ENCODE measurements at regions not wholly inside any gene's neighbourhood (a gene's known extent, or its start where the extent isn't known, plus 50 kb on each side); places are given as distances from the start of the nearest gene placed in this dataset.

DNA sequence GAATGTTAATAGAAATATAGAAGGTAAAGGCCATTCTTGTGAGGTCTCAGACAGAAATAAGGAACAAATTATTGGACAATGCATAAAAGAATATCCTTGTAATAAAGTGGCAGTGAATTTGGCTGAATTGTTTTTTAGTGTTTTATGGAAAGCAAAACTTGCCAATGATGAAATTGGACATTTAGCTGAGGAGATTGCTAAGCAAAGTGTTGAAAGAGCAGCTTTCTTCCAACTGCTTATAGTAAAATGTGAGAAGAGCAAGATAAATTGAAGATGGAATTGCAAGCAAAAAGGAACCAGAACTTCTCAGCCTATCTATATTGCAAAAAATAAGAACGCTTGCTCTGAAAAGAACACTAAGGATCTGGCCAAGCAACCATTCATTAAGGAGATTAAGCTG lies 245.7 kb downstream of the MREG start:
- TF ChIP-seq, protein P1, sequence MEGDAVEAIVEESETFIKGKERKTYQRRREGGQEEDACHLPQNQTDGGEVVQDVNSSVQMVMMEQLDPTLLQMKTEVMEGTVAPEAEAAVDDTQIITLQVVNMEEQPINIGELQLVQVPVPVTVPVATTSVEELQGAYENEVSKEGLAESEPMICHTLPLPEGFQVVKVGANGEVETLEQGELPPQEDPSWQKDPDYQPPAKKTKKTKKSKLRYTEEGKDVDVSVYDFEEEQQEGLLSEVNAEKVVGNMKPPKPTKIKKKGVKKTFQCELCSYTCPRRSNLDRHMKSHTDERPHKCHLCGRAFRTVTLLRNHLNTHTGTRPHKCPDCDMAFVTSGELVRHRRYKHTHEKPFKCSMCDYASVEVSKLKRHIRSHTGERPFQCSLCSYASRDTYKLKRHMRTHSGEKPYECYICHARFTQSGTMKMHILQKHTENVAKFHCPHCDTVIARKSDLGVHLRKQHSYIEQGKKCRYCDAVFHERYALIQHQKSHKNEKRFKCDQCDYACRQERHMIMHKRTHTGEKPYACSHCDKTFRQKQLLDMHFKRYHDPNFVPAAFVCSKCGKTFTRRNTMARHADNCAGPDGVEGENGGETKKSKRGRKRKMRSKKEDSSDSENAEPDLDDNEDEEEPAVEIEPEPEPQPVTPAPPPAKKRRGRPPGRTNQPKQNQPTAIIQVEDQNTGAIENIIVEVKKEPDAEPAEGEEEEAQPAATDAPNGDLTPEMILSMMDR (IDR thresholded peaks at IDR 0.05 in 2 of 3, conservative IDR thresholded peaks at IDR 0.05 in 1 of 3; ENCODE audit: control insufficient read depth in 2 of 3, extremely low read depth in 1 of 3, insufficient read depth in 1 of 3, low read depth in 3 of 3, low read length in 3 of 3), result no peak
- TF ChIP-seq, protein P2, sequence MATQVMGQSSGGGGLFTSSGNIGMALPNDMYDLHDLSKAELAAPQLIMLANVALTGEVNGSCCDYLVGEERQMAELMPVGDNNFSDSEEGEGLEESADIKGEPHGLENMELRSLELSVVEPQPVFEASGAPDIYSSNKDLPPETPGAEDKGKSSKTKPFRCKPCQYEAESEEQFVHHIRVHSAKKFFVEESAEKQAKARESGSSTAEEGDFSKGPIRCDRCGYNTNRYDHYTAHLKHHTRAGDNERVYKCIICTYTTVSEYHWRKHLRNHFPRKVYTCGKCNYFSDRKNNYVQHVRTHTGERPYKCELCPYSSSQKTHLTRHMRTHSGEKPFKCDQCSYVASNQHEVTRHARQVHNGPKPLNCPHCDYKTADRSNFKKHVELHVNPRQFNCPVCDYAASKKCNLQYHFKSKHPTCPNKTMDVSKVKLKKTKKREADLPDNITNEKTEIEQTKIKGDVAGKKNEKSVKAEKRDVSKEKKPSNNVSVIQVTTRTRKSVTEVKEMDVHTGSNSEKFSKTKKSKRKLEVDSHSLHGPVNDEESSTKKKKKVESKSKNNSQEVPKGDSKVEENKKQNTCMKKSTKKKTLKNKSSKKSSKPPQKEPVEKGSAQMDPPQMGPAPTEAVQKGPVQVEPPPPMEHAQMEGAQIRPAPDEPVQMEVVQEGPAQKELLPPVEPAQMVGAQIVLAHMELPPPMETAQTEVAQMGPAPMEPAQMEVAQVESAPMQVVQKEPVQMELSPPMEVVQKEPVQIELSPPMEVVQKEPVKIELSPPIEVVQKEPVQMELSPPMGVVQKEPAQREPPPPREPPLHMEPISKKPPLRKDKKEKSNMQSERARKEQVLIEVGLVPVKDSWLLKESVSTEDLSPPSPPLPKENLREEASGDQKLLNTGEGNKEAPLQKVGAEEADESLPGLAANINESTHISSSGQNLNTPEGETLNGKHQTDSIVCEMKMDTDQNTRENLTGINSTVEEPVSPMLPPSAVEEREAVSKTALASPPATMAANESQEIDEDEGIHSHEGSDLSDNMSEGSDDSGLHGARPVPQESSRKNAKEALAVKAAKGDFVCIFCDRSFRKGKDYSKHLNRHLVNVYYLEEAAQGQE (IDR thresholded peaks at IDR 0.05; ENCODE audit: low read depth, low read length), result no peak
- no peak for TF ChIP-seq KAT2A (conservative IDR thresholded peaks at IDR 0.05; ENCODE audit: control insufficient read depth, low read depth, low read length)
- no peak for TF ChIP-seq SMAD5 (IDR thresholded peaks at IDR 0.05; ENCODE audit: low read depth)
- TF ChIP-seq YY1 (IDR thresholded peaks at IDR 0.05; ENCODE audit: low read depth, low read length), result no peak
- TF ChIP-seq HDAC2 (IDR thresholded peaks at IDR 0.05), result no peak
- no peak for TF ChIP-seq PAX5 (IDR thresholded peaks at IDR 0.05; ENCODE audit: borderline replicate concordance, low read depth, low read length)
- no peak for TF ChIP-seq NFYA (IDR thresholded peaks at IDR 0.05; ENCODE audit: borderline replicate concordance, low read depth, low read length)
- TF ChIP-seq, protein P3, sequence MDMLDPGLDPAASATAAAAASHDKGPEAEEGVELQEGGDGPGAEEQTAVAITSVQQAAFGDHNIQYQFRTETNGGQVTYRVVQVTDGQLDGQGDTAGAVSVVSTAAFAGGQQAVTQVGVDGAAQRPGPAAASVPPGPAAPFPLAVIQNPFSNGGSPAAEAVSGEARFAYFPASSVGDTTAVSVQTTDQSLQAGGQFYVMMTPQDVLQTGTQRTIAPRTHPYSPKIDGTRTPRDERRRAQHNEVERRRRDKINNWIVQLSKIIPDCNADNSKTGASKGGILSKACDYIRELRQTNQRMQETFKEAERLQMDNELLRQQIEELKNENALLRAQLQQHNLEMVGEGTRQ (IDR thresholded peaks at IDR 0.05; ENCODE audit: borderline replicate concordance, low read depth, low read length), result no peak
- no peak for TF ChIP-seq JUND (IDR thresholded peaks at IDR 0.05; ENCODE audit: low read depth, low read length)
